NCI-H1930 (cell line): ENCODE measurements at regions not wholly inside any gene's neighbourhood (a gene's known extent, or its start where the extent isn't known, plus 50 kb on each side); places are given as distances from the start of the nearest gene placed in this dataset.
"Not testable (repeated sequence)": the region's sequence is repeated elsewhere in the genome, so short reads cannot be mapped to it uniquely, and the experiment has no call there.

Source experiments
- DNase-seq, 2 experiments: peaks; one replicate each; lab custom pipeline; 2025; lab: John Stamatoyannopoulos, UW

DNA sequence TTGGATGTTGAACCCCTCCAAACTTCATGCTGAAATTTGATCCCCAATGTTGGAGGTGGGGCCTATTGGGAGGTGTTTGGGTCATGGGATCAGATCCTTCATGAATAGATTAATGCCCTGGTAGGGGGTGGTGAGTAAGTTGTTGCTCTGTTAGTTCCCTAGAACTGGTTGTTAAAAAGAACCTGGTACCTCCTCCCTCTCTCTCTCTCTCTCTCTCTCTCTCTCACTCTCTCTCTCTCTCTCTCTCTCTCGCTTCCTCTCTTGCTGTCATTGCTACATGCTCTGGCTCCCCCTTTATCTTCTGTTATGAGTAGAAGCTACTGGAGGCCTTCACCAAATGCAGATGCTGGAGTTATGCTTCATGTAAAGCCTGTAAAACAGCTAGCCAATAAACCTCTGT is 498.2 kb upstream of the NR5A2 start:
- DNase-seq, result no peak

GRCh38 chr1:199533361-199533760 is 494.1 kb upstream of the NR5A2 start:
- DNase-seq, result not testable (repeated sequence)

- DNase-seq, result no peak
Observed at GRCh38 chr1:199545780-199546179, 481.7 kb upstream of the NR5A2 start.

DNA sequence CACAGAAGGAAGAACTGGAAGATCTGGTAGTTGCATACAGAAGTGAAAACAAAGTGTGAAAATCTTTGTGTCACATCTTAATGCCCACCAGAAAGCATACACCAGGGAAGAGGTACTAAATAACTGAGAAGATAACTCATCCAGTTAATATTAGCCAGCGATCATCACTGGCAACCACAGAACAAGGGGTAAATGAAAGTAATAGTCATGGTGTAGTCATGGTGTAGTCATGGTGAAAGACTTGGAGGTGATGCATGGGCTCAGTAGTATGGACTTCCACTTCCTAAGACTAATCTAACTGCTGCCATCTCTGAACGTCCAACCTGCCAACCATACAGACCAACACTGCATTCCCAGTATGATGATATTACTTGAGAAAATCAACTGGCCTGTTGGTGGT is 481.2 kb upstream of the NR5A2 start:
- no peak for DNase-seq

DNA sequence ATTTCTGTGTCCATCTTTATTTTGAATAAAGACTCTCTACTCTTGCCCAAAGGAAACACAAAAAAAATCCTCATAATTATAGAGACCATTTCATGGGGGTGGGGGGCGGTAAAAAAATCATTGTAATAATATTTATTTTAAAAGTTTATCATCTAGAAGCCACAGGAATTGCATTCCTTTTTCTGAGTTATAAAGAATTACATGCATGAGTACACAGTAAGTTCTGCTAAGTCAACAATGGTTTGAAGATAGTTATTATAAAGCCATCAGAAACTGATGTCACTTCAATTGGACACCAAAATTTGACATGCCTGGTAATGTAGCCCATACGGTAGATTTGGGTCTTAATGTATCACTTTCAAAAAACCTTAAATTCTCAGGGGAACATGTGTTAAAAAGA is 478.1 kb upstream of the NR5A2 start:
- no peak for DNase-seq

GRCh38 chr1:199550199-199551065 is 477.1 kb upstream of the NR5A2 start:
- DNase-seq, result no peak

- peak; percentile 16 to 28 for DNase-seq
Observed at GRCh38 chr1:199551967-199552565, 475.4 kb upstream of the NR5A2 start.

DNA sequence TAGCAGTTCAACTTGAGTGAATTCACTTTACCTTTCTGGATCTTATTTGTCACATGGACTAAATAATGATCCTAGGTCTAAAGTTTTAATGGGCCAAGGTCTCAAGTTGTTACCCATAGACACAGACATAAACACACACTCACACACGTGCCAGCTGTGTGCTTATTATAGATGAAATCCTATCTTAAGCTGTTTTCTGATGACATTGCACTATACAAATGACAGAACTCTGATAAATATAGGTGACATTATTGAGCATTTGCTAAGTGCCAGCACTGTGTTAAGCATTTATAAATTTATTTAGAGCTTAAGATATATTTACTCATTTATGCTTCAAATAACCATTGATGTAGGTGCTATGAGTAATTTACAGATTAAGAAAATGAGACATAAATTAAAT is 474.4 kb upstream of the NR5A2 start:
- DNase-seq, result no peak

DNA sequence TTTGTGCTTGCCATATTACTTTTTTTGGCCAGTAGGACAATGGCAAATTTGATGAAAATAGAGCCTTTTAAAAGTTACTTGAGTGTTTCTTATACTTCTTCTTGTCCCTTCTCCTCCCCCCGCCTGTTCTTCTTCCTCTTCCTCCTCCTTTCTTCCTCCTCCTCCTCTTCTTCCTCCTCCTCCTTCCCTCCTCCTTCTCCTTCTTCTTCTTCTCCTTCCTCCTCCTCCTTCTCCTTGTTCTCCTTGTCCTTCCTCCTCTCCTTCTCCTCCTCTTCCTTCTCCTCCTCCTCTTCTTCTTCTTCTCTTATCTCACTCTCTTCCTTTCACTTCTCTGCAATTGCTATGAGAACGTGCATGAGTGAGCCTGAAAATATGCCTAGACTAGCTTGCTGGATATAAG is 466.2 kb upstream of the NR5A2 start:
- DNase-seq, result no peak

DNA sequence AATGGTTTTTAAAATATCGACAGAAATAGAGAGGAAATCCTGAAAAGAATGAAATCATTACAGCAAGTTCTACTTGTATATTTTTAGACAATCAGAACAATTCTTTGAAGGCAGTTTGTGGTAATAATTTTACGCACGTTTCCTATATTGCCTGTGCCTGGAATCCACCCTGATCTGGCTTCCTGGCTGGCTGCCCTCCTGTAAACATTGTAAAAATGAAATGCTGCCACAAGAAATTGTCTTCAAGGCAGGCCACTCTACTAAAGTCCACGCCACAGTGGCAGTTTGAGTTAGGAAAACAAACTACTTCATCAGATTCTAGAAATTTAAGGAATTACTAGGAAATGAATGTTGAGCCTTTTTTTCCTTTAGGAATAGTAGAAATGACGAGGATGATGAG is 454.5 kb upstream of the NR5A2 start:
- DNase-seq, result no peak

DNA sequence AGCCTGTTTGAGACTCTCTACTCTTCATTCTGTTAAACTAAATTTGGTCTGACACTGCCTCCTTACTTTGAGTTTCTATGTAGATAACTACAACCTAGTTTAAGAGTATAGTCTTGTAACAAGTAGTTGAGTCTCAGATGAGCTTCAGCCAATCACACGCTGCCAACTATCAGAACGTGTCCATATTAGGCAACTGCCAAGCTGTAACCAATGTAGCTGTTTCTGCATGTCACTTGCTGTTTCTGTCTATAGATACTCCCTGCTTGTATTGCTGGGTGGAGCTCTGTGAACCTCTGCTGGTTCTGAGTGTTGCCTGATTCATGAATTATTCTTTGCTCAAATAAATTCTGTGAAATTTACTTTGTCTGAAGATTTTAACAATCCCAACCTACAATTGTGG is 452.6 kb upstream of the NR5A2 start:
- no peak for DNase-seq

DNA sequence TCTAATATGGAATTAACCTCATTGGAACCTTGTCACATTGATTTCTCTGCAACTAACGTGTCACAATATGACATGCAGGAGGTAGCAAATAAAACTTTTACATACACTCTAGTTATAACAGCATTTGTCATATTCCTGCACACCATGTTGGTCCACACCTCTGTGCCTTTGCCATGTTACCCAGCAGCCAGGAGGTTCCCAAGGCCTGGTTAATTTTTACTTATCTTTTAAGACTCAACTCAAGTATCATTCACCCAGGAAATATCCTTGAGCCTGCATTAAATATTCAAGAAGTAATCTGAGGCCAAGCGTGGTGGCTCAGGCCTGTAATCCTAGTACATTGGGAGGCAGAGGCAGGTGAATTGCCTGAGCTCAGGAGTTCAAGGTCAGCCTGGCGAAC is 447.2 kb upstream of the NR5A2 start:
- DNase-seq, result no peak

GRCh38 chr1:199585392-199585791 is 442.1 kb upstream of the NR5A2 start:
- no peak for DNase-seq

DNA sequence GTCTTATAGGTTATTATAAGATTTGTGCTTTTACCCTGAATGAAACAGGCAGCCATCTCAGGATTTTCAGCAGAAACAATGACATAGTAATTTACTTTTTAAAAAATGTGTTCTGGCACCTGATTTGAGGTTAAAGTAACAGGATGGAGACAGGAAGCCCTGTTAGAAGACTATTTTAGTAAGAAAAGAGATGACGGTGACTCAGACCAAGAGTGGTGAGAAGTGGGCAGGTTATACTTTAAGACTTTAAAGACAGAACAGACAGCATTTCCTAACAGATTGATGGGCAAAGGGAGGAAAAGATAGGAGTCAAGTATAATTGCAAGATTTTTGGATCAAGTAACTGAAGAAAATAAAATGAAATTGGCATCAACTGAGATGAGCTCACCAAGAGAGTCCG is 436.8 kb upstream of the NR5A2 start:
- DNase-seq, result no peak

GRCh38 chr1:199591468-199591867 is 436.0 kb upstream of the NR5A2 start:
- DNase-seq, result no peak

DNA sequence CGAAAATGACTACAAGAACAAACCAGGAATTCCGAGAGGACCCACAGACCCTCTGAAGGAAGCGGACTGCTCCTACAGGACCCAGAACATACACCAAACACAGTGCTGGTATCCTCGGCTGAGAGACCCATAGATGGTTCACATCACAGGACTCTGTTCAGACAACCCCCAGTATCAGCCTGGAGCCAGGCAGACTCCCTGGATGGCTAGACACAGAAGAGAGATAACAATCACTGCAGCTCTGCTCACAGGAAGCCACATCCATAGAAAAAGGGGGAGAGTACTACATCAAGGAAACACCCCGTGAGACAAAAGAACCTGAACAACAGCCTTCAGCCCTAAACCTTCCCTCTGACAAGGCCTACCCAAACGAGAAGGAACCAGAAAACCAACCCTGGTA is 434.0 kb upstream of the NR5A2 start:
- DNase-seq, result no peak

GRCh38 chr1:199596448-199596847 is 431.1 kb upstream of the NR5A2 start:
- DNase-seq, result not testable (repeated sequence)

GRCh38 chr1:199597152-199597551 is 430.4 kb upstream of the NR5A2 start:
- no peak for DNase-seq

GRCh38 chr1:199608414-199608813 is 419.1 kb upstream of the NR5A2 start:
- no peak for DNase-seq

DNA sequence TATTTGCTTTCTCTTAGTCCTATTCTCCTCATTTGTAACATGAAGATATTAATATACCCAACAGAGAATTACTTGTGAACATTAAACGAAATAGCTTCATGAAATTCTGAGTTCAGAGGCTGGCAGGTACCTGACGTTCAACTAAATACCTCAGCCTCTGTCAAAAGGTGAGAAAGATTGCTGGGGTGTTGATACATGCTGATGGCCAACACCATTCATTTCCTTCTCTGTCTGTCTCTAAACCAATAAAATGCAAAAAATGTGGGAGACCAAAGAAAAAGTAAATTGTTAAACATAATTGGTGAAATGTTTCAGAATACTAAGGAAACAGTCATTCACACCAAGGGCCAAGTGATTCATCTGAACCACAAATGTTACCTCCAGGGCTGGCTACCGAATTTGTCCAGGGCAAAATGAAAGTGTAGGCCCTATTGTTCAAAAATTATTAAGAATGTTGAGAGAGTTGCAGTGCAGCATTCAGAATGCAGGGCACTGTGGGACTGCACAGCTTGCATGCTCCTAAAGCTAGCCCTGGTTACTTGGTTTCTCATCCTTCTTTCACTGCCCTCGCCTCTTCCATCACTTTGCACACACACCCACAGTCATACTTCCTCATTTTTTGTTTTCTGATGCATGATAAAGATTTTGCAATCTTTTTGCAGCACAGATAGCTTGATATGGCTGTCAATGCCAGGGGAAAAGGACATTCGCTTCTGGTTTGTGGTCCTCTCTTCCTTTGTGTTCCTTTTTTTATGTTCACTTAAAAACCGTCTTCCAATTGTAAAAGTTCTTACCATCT is 414.3 kb upstream of the NR5A2 start:
- DNase-seq, result no peak

DNA sequence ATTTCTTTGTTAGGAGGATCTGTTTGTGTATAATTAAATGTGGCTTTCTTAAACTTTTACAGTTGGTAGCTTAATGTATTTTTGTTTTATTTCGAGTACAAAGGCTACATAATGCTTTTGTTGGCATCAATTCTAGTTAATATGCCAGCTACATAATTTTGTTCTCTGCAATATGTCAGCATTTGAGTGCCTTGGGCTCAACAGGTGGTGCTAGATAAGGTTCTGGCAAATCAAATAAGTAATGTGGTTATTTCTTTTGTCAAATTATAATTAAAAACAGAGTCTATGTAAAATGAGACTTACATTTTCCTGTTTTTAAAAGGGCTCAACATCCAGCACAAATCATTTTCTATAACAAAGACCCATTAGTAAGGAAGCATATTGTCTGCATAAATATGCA is 410.6 kb upstream of the NR5A2 start:
- DNase-seq, result no peak

GRCh38 chr1:199619223-199619622 is 408.3 kb upstream of the NR5A2 start:
- DNase-seq, result no peak

DNA sequence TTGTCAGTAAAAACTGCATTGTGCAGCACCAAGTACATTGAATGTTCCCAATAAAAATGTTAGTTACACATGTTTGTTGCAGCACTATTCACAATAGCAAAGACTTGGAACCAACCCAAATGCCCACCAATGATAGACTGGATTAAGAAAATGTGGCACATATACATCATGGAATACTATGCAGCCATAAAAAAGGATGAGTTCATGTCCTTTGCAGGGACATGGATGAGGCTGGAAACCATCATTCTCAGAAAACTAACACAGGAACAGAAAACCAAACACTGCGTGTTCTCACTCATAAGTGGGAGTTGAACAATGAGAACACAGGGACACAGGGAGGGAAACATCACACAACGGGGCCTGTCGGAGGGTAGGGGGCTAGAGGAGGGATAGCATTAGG is 401.3 kb upstream of the NR5A2 start:
- not testable (repeated sequence) for DNase-seq
